Activated T-helper 1 cell treated with anti-CD3 and anti-CD28 coated beads, Interleukin-12 subunit alpha, Interleukin-12 subunit beta, Interleukin-2, Interleukin-4 antibody, amounts not matched to agents 30 ng/mL and 10 ng/mL and 1 ng/mL, durations not matched to agents 14 hours and 24 hours and 36 hours (primary cell): ENCODE measurements at regions not wholly inside any gene's neighbourhood (a gene's known extent, or its start where the extent isn't known, plus 50 kb on each side); places are given as distances from the start of the nearest gene placed in this dataset.

Source experiments
- DNase-seq: peaks from one replicate; pipeline ENCODE4 v3.0.0; 2021; ENCODE audit warnings: low spot score
- H3K27ac Mint-ChIP-seq: one replicate; pipeline ENCODE4 v1.8.0; 2021; ENCODE audit warnings: mild to moderate bottlenecking, mixed read lengths
- H3K27me3 Mint-ChIP-seq: one replicate; pipeline ENCODE4 v1.8.0; 2022; ENCODE audit warnings: mild to moderate bottlenecking, moderate library complexity, mixed read lengths; ENCODE audit not compliant: insufficient read depth
- H3K36me3 Mint-ChIP-seq: one replicate; pipeline ENCODE4 v1.8.0; 2021; ENCODE audit warnings: low read depth, mixed read lengths
- H3K4me1 Mint-ChIP-seq: one replicate; pipeline ENCODE4 v1.8.0; 2021; ENCODE audit warnings: low read depth, mixed read lengths
- H3K4me3 Mint-ChIP-seq: one replicate; pipeline ENCODE4 v1.8.0; 2021; ENCODE audit warnings: mild to moderate bottlenecking, moderate library complexity, mixed read lengths
- H3K9me3 Mint-ChIP-seq: one replicate; pipeline ENCODE4 v1.8.0; 2021; ENCODE audit warnings: mixed read lengths
- intact Hi-C: fragments of 100-400 bp; cut with micrococcal nuclease; formaldehyde crosslinking; loops from one replicate; pipeline ENCODE4 v1.15.1; 2024

GRCh38 chr13:76709851-76710250 is 176.4 kb downstream of the KCTD12 start:
- H3K36me3 Mint-ChIP-seq = no peaks in the 10 kb centered on the region
- H3K9me3 Mint-ChIP-seq = no peaks in the 10 kb centered on the region
- DNase-seq = no peak
- H3K4me3 Mint-ChIP-seq = no peak overlapping the region
- H3K4me1 Mint-ChIP-seq = no peaks in the 10 kb centered on the region
- no peaks in the 10 kb centered on the region for H3K27me3 Mint-ChIP-seq
- intact Hi-C loops = no loop called here
- no peak overlapping the region for H3K27ac Mint-ChIP-seq

GRCh38 chr13:76708138-76708688 is 178.0 kb downstream of the KCTD12 start:
- Mint-ChIP-seq H3K27me3 (no peaks in the 10 kb centered on the region), H3K4me1 (no peaks in the 10 kb centered on the region), H3K27ac (no peak overlapping the region), H3K4me3 (no peak overlapping the region), H3K9me3 (no peaks in the 10 kb centered on the region), H3K36me3 (no peaks in the 10 kb centered on the region)
- intact Hi-C loops = no loop called here
- no peak for DNase-seq

GRCh38 chr13:76707360-76707759 is 178.8 kb downstream of the KCTD12 start:
- no peaks in the 10 kb centered on the region for H3K27me3 Mint-ChIP-seq
- no peaks in the 10 kb centered on the region for H3K9me3 Mint-ChIP-seq

DNA sequence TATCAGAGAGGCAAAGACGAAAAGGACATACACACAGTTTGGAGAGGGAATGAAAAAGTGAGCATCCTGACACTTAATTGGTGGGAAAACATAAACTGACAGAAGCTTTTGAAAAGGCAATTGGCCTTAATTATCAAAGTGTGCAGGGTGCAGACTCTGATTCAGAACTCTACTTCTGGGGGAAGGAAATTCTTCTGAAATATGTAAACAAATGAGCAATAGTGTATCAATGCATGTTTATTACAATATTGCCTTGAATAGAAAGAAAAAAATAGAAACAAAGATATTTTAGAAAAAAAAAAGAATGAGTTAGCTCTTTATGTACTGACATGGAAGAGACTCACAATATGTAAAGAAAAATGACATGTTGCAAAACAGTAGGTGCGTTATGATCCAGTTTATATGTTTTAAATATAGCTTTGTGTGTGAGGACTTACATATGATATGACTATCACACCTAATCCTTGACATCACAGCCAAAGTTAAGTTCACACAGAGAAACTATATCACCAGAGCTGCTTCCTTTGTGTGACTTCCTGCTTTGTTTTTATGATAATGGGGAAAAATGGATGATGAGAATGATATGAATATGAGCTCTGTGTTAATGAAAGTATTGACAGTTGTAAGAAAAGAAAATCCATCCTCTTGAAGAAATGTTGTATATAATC is 182.4 kb downstream of the KCTD12 start:
- H3K9me3 Mint-ChIP-seq = no peaks in the 10 kb centered on the region
- no peaks in the 10 kb centered on the region for H3K27me3 Mint-ChIP-seq
- no peaks in the 10 kb centered on the region for H3K36me3 Mint-ChIP-seq
- no peaks in the 10 kb centered on the region for H3K4me1 Mint-ChIP-seq
- no peak overlapping the region for H3K27ac Mint-ChIP-seq
- H3K4me3 Mint-ChIP-seq = no peak overlapping the region
- intact Hi-C loops = no loop called here
- no peak for DNase-seq

More at GRCh38 chr13:76707360-76707759, 178.8 kb downstream of the KCTD12 start:
- Mint-ChIP-seq H3K4me3 (no peak overlapping the region), H3K36me3 (no peaks in the 10 kb centered on the region), H3K4me1 (no peaks in the 10 kb centered on the region), H3K27ac (no peak overlapping the region)
- DNase-seq = no peak
- intact Hi-C loops = no loop called here

DNA sequence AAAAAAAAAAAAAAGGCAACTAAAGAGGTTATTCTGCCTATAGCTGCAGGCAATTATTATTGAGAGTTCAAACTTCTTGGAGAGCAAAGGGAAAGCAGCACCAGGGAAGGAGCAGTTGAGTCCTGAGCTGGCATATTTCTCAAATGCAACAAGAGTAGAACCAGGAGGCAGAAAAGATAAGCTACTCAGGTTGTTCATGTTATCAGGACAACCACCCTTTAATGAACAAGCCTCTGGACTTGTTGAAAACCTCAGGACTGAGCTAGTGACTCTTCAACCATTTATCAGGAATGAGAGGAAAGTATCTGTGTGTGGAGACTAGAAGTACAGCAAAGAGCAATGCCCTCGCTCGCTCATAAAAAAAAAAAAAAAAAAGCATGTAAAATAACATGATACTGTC is 183.0 kb downstream of the KCTD12 start:
- DNase-seq = no peak
- no peak overlapping the region for H3K27ac Mint-ChIP-seq
- no peaks in the 10 kb centered on the region for H3K36me3 Mint-ChIP-seq
- H3K4me1 Mint-ChIP-seq = no peaks in the 10 kb centered on the region
- no peaks in the 10 kb centered on the region for H3K9me3 Mint-ChIP-seq
- no peaks in the 10 kb centered on the region for H3K27me3 Mint-ChIP-seq
- intact Hi-C loops = no loop called here
- H3K4me3 Mint-ChIP-seq = no peak overlapping the region

GRCh38 chr13:76697288-76697687 is 188.9 kb downstream of the KCTD12 start:
- intact Hi-C loops = no loop called here
- Mint-ChIP-seq H3K4me3 (no peak overlapping the region), H3K27me3 (no peaks in the 10 kb centered on the region), H3K9me3 (no peaks in the 10 kb centered on the region), H3K4me1 (no peaks in the 10 kb centered on the region), H3K27ac (no peak overlapping the region), H3K36me3 (no peaks in the 10 kb centered on the region)
- no peak for DNase-seq

DNA sequence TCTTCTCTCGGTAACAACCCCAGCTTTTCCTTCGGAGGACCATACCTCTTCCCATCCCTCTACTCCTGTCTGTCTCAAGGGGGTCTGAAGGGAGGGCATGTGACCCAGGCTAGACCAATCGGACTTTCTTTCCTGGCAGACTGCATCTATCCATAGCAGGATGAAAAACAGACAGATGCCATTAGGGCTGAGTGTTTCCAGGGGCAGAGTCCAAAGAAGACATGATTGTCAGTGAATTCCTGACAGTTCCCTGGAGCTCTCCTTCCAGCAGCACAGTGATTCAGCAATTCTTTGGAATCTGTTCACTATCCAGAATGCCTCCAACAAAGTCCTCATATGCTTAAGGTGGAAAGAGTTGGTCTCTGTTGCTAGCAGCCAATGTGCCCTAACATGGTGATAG is 189.8 kb downstream of the KCTD12 start:
- Mint-ChIP-seq H3K4me3 (no peak overlapping the region), H3K4me1 (no peaks in the 10 kb centered on the region), H3K27me3 (no peaks in the 10 kb centered on the region), H3K36me3 (no peaks in the 10 kb centered on the region), H3K9me3 (no peaks in the 10 kb centered on the region), H3K27ac (no peak overlapping the region)
- DNase-seq = no peak
- intact Hi-C loops = no loop called here

GRCh38 chr13:76693086-76693485 is 193.1 kb downstream of the KCTD12 start:
- H3K27ac Mint-ChIP-seq = no peak overlapping the region
- H3K27me3 Mint-ChIP-seq = no peaks in the 10 kb centered on the region
- no peak for DNase-seq
- H3K36me3 Mint-ChIP-seq = no peaks in the 10 kb centered on the region
- no peak overlapping the region for H3K4me3 Mint-ChIP-seq
- intact Hi-C loops = no loop called here
- no peaks in the 10 kb centered on the region for H3K9me3 Mint-ChIP-seq
- H3K4me1 Mint-ChIP-seq = no peaks in the 10 kb centered on the region

- no peak overlapping the region for H3K4me3 Mint-ChIP-seq
- no peaks in the 10 kb centered on the region for H3K4me1 Mint-ChIP-seq
- H3K36me3 Mint-ChIP-seq = no peaks in the 10 kb centered on the region
- H3K9me3 Mint-ChIP-seq = no peaks in the 10 kb centered on the region
- no peak overlapping the region for H3K27ac Mint-ChIP-seq
- no peak for DNase-seq
- H3K27me3 Mint-ChIP-seq = no peaks in the 10 kb centered on the region
- intact Hi-C loops = no loop called here
Measured at GRCh38 chr13:76692346-76692745, 193.9 kb downstream of the KCTD12 start.

DNA sequence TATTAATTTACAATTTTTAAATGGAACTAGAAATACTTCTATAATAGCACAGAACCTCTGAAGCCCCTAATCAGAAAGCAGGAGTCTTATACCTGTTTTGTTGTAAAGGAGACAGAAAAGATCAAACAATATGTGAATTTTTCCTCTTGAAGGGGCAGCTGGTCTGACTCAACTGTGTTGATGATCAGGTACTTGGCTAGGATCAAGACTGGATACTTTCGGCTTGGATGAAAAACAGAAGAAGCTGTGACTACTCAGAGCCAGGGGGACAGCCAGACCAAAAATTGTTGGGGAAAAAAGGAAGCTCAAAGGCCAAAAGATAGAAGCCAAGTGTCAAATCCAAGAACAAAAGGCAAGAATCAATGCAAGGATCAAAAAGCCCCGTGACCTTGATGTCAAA is 195.6 kb downstream of the KCTD12 start:
- intact Hi-C loops = no loop called here
- Mint-ChIP-seq H3K9me3 (no peaks in the 10 kb centered on the region), H3K4me1 (no peaks in the 10 kb centered on the region), H3K27ac (no peak overlapping the region), H3K36me3 (no peaks in the 10 kb centered on the region), H3K4me3 (no peak overlapping the region), H3K27me3 (no peaks in the 10 kb centered on the region)
- no peak for DNase-seq

- H3K36me3 Mint-ChIP-seq = no peaks in the 10 kb centered on the region
- no peak for DNase-seq
- H3K9me3 Mint-ChIP-seq = no peaks in the 10 kb centered on the region
- H3K27ac Mint-ChIP-seq = no peak overlapping the region
- H3K4me1 Mint-ChIP-seq = no peaks in the 10 kb centered on the region
- H3K4me3 Mint-ChIP-seq = no peak overlapping the region
- no peaks in the 10 kb centered on the region for H3K27me3 Mint-ChIP-seq
- intact Hi-C loops = no loop called here
Measured at GRCh38 chr13:76687467-76687866, 198.7 kb downstream of the KCTD12 start.

GRCh38 chr13:76685938-76686337 is 200.3 kb downstream of the KCTD12 start:
- no peaks in the 10 kb centered on the region for H3K9me3 Mint-ChIP-seq
- no peaks in the 10 kb centered on the region for H3K36me3 Mint-ChIP-seq
- intact Hi-C loops = no loop called here
- H3K27me3 Mint-ChIP-seq = no peaks in the 10 kb centered on the region
- no peaks in the 10 kb centered on the region for H3K4me1 Mint-ChIP-seq
- no peak for DNase-seq
- H3K4me3 Mint-ChIP-seq = no peak overlapping the region
- H3K27ac Mint-ChIP-seq = no peak overlapping the region

DNA sequence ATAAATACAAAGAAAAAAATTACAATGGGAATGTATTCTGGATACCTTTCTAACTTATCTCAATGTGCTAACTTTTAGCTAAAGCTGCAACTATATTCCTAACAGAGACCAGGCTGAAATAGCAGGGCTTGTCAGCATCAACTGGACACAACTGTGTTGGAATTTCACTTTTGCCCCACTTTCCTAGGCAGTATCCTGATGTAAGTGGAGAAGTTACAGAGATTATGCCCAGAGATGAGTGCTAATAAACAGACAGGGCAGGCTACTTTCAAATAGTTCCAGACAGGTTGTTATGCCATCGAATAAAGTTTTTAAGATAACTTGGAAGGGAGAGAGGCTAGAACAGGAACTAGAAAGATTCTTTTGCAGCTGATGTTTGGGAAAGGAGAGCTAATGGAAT is 201.9 kb downstream of the KCTD12 start:
- Mint-ChIP-seq H3K27me3 (no peaks in the 10 kb centered on the region), H3K4me3 (no peak overlapping the region), H3K9me3 (no peaks in the 10 kb centered on the region), H3K27ac (no peak overlapping the region), H3K36me3 (no peaks in the 10 kb centered on the region), H3K4me1 (no peaks in the 10 kb centered on the region)
- intact Hi-C loops = no loop called here
- no peak for DNase-seq

- intact Hi-C loops = no loop called here
- H3K27ac Mint-ChIP-seq = no peak overlapping the region
- H3K27me3 Mint-ChIP-seq = no peaks in the 10 kb centered on the region
- H3K4me3 Mint-ChIP-seq = no peak overlapping the region
- H3K9me3 Mint-ChIP-seq = no peaks in the 10 kb centered on the region
- no peaks in the 10 kb centered on the region for H3K36me3 Mint-ChIP-seq
- no peaks in the 10 kb centered on the region for H3K4me1 Mint-ChIP-seq
- no peak for DNase-seq
Measured at GRCh38 chr13:76683854-76684253, 202.4 kb downstream of the KCTD12 start.
